ENCODE measurements at regions not wholly inside any gene's neighbourhood (a gene's known extent, or its start where the extent isn't known, plus 50 kb on each side); places are given as distances from the start of the nearest gene placed in this dataset.

GRCh38 chr4:111649308-111649707 is 495.9 kb upstream of the FAM241A start:
- TF ChIP-seq MAX (IDR thresholded peaks at IDR 0.05) (no peak), CEBPB (IDR thresholded peaks at IDR 0.05) (no peak), REST (IDR thresholded peaks at IDR 0.05; ENCODE audit: low read depth) (no peak), RAD21 (IDR thresholded peaks at IDR 0.05; ENCODE audit: low read depth) (no peak)

Data from Ishikawa (cell line).